ENCODE measurements at regions not wholly inside any gene's neighbourhood (a gene's known extent, or its start where the extent isn't known, plus 50 kb on each side); places are given as distances from the start of the nearest gene placed in this dataset.

- no peak for DNase-seq
Observed at GRCh38 chr2:39514825-39515224, 77.7 kb upstream of the MAP4K3 start.

GRCh38 chr2:39515273-39515896 lies 78.3 kb upstream of the MAP4K3 start:
- DNase-seq: no peak

GRCh38 chr2:39515897-39516346 lies 78.8 kb upstream of the MAP4K3 start:
- DNase-seq: no peak

- no peak for DNase-seq
Observed at GRCh38 chr2:39516347-39517101, 79.4 kb upstream of the MAP4K3 start.

GRCh38 chr2:39517102-39517436 lies 80.0 kb upstream of the MAP4K3 start:
- no peak for DNase-seq

GRCh38 chr2:39517622-39518021 lies 80.5 kb upstream of the MAP4K3 start:
- no peak for DNase-seq

- DNase-seq: no peak
Observed at GRCh38 chr2:39519886-39520285, 82.8 kb upstream of the MAP4K3 start.

GRCh38 chr2:39521876-39522517 lies 84.9 kb upstream of the MAP4K3 start:
- no peak for DNase-seq

GRCh38 chr2:39522518-39522877 lies 85.4 kb upstream of the MAP4K3 start:
- no peak for DNase-seq

GRCh38 chr2:39523308-39524044 lies 86.4 kb upstream of the MAP4K3 start:
- no peak for DNase-seq

- DNase-seq: no peak
Observed at GRCh38 chr2:39524061-39524460, 87.0 kb upstream of the MAP4K3 start.

GRCh38 chr2:39524756-39525635 lies 87.9 kb upstream of the MAP4K3 start:
- DNase-seq: no peak

GRCh38 chr2:39525636-39526412 lies 88.7 kb upstream of the MAP4K3 start:
- no peak for DNase-seq

GRCh38 chr2:39528701-39529100 lies 91.6 kb upstream of the MAP4K3 start:
- no peak for DNase-seq

GRCh38 chr2:39529836-39530235 lies 92.8 kb upstream of the MAP4K3 start:
- DNase-seq: no peak

GRCh38 chr2:39530411-39530866 lies 93.4 kb upstream of the MAP4K3 start:
- no peak for DNase-seq

GRCh38 chr2:39531220-39531777 lies 94.2 kb upstream of the MAP4K3 start:
- no peak for DNase-seq

GRCh38 chr2:39532933-39533332 lies 95.8 kb upstream of the MAP4K3 start:
- no peak for DNase-seq

- DNase-seq: no peak
Observed at GRCh38 chr2:39534095-39534711, 97.1 kb upstream of the MAP4K3 start.
